ENCODE measurements at regions not wholly inside any gene's neighbourhood (a gene's known extent, or its start where the extent isn't known, plus 50 kb on each side); places are given as distances from the start of the nearest gene placed in this dataset.

DNA sequence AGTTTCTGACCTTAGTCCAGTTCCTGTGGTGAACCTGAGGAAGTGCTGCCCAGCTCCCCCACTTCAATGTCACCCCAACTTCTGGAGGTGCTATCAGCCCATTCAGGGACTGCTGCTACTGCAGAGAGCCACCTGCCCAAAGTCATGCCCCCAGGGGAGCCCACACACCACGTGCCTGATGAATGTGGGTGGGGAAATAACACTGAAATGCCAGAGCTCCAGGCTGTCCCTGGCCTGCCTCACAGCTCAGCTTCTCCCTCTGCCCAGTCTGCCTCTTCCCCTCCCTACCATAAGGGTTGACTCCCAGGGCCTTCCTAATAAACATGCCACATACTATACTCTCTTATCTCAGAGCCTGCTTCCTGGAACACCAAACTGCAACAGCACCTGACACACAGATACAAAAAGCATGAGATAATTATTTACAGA is 276.4 kb upstream of the MOCS1 start:
- no peaks in the 10 kb centered on the region for H3K9me2 ChIP-seq (ENCODE audit: insufficient read depth, low read length)
- no peaks in the 10 kb centered on the region for H3K36me3 ChIP-seq (ENCODE audit: insufficient read depth, low read length)
- TF ChIP-seq TAF1 (IDR thresholded peaks at IDR 0.05; ENCODE audit: low read depth) (no peak), MXI1 (conservative IDR thresholded peaks at IDR 0.05; ENCODE audit: poor library complexity, severe bottlenecking) (no peak), POLR2AphosphoS5 (IDR thresholded peaks at IDR 0.05) (no peak), RAD21 (conservative IDR thresholded peaks at IDR 0.05) (no peak), EZH2 (IDR thresholded peaks at IDR 0.05; ENCODE audit: borderline replicate concordance, insufficient read depth, low read length, poor library complexity, severe bottlenecking) (no peak), SMC3 (conservative IDR thresholded peaks at IDR 0.05; ENCODE audit: poor library complexity) (no peak), EP300 (conservative IDR thresholded peaks at IDR 0.05; ENCODE audit: poor library complexity, severe bottlenecking) (no peak)
- TF ChIP-seq, protein P1, sequence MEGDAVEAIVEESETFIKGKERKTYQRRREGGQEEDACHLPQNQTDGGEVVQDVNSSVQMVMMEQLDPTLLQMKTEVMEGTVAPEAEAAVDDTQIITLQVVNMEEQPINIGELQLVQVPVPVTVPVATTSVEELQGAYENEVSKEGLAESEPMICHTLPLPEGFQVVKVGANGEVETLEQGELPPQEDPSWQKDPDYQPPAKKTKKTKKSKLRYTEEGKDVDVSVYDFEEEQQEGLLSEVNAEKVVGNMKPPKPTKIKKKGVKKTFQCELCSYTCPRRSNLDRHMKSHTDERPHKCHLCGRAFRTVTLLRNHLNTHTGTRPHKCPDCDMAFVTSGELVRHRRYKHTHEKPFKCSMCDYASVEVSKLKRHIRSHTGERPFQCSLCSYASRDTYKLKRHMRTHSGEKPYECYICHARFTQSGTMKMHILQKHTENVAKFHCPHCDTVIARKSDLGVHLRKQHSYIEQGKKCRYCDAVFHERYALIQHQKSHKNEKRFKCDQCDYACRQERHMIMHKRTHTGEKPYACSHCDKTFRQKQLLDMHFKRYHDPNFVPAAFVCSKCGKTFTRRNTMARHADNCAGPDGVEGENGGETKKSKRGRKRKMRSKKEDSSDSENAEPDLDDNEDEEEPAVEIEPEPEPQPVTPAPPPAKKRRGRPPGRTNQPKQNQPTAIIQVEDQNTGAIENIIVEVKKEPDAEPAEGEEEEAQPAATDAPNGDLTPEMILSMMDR (IDR thresholded peaks at IDR 0.05; ENCODE audit: poor library complexity, severe bottlenecking): no peak
- TF ChIP-seq, protein P2, sequence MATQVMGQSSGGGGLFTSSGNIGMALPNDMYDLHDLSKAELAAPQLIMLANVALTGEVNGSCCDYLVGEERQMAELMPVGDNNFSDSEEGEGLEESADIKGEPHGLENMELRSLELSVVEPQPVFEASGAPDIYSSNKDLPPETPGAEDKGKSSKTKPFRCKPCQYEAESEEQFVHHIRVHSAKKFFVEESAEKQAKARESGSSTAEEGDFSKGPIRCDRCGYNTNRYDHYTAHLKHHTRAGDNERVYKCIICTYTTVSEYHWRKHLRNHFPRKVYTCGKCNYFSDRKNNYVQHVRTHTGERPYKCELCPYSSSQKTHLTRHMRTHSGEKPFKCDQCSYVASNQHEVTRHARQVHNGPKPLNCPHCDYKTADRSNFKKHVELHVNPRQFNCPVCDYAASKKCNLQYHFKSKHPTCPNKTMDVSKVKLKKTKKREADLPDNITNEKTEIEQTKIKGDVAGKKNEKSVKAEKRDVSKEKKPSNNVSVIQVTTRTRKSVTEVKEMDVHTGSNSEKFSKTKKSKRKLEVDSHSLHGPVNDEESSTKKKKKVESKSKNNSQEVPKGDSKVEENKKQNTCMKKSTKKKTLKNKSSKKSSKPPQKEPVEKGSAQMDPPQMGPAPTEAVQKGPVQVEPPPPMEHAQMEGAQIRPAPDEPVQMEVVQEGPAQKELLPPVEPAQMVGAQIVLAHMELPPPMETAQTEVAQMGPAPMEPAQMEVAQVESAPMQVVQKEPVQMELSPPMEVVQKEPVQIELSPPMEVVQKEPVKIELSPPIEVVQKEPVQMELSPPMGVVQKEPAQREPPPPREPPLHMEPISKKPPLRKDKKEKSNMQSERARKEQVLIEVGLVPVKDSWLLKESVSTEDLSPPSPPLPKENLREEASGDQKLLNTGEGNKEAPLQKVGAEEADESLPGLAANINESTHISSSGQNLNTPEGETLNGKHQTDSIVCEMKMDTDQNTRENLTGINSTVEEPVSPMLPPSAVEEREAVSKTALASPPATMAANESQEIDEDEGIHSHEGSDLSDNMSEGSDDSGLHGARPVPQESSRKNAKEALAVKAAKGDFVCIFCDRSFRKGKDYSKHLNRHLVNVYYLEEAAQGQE (IDR thresholded peaks at IDR 0.05; ENCODE audit: borderline replicate concordance): no peak
- no peaks in the 10 kb centered on the region for H3K79me2 ChIP-seq (replicated peaks; ENCODE audit: insufficient read depth, low read length)
- H2AFZ ChIP-seq (ENCODE audit: low read depth, low read length): no peak overlapping the region
- H3K9me3 ChIP-seq (ENCODE audit: low read length): no peaks in the 10 kb centered on the region
- no peak overlapping the region for H3K4me3 ChIP-seq (ENCODE audit: low read length)
- H3K27ac ChIP-seq (ENCODE audit: low read length): no peak overlapping the region
- H3K9ac ChIP-seq (ENCODE audit: low read length): no peak overlapping the region
- H4K20me1 ChIP-seq (ENCODE audit: insufficient read depth): no peaks in the 10 kb centered on the region
- no peak overlapping the region for H3K4me2 ChIP-seq (ENCODE audit: low read length)
- H3K27me3 ChIP-seq (ENCODE audit: insufficient read depth, low read depth, low read length): no peaks in the 10 kb centered on the region
- H3F3A ChIP-seq (ENCODE audit: insufficient read depth, low read length, poor library complexity, severe bottlenecking): no peaks in the 10 kb centered on the region

DNA sequence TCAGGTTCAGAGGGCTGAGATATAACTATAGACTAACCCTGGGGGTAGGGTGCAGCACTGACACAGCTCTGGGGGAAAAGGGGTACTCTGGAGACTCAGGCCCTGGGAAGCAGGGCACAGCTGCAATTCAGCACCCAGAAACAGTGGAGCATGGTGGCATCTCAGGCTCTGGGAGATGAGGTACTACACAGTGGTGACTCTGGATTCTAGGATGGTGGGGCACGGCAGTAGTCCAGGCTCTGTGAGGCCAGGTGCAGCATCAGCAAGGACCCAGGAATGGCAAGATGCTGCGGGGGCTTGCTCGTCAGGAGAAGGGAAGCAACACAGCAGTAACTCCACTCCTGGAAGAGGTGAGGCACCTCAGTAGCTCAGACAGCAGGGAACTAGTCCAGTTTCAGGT is 271.5 kb upstream of the MOCS1 start:
- H3K36me3 ChIP-seq (ENCODE audit: insufficient read depth, low read length): no peaks in the 10 kb centered on the region
- H3K79me2 ChIP-seq (replicated peaks; ENCODE audit: insufficient read depth, low read length): no peaks in the 10 kb centered on the region
- no peak overlapping the region for H3K4me2 ChIP-seq (ENCODE audit: low read length)
- H3K9me3 ChIP-seq (ENCODE audit: low read length): no peaks in the 10 kb centered on the region
- no peak for TF ChIP-seq TAF1 (IDR thresholded peaks at IDR 0.05; ENCODE audit: low read depth)
- no peak for TF ChIP-seq POLR2AphosphoS5 (IDR thresholded peaks at IDR 0.05)
- no peak for TF ChIP-seq MXI1 (conservative IDR thresholded peaks at IDR 0.05; ENCODE audit: poor library complexity, severe bottlenecking)
- TF ChIP-seq, protein P2 (IDR thresholded peaks at IDR 0.05; ENCODE audit: borderline replicate concordance): no peak
- TF ChIP-seq RAD21 (conservative IDR thresholded peaks at IDR 0.05): no peak
- TF ChIP-seq, protein P1 (IDR thresholded peaks at IDR 0.05; ENCODE audit: poor library complexity, severe bottlenecking): no peak
- TF ChIP-seq SMC3 (conservative IDR thresholded peaks at IDR 0.05; ENCODE audit: poor library complexity): no peak
- TF ChIP-seq EP300 (conservative IDR thresholded peaks at IDR 0.05; ENCODE audit: poor library complexity, severe bottlenecking): no peak
- TF ChIP-seq EZH2 (IDR thresholded peaks at IDR 0.05; ENCODE audit: borderline replicate concordance, insufficient read depth, low read length, poor library complexity, severe bottlenecking): no peak
- H3K27ac ChIP-seq (ENCODE audit: low read length): no peak overlapping the region
- no peaks in the 10 kb centered on the region for H4K20me1 ChIP-seq (ENCODE audit: insufficient read depth)
- no peaks in the 10 kb centered on the region for H3K27me3 ChIP-seq (ENCODE audit: insufficient read depth, low read depth, low read length)
- no peaks in the 10 kb centered on the region for H3K9me2 ChIP-seq (ENCODE audit: insufficient read depth, low read length)
- no peak overlapping the region for H2AFZ ChIP-seq (ENCODE audit: low read depth, low read length)
- H3K4me3 ChIP-seq (ENCODE audit: low read length): no peak overlapping the region
- no peak overlapping the region for H3K9ac ChIP-seq (ENCODE audit: low read length)
- H3F3A ChIP-seq (ENCODE audit: insufficient read depth, low read length, poor library complexity, severe bottlenecking): no peaks in the 10 kb centered on the region

All from neural cell (in vitro differentiated cells).